Muscle layer of duodenum (tissue), 2 donors: ENCODE measurements at regions not wholly inside any gene's neighbourhood (a gene's known extent, or its start where the extent isn't known, plus 50 kb on each side); places are given as distances from the start of the nearest gene placed in this dataset.
"Not testable (repeated sequence)": the region's sequence is repeated elsewhere in the genome, so short reads cannot be mapped to it uniquely, and the experiment has no call there.

Experiments used
- H3K27ac ChIP-seq: one replicate; pipeline ENCODE4 v1.7.0; 2013; ENCODE audit warnings: mild to moderate bottlenecking, low read length
- H3K27me3 ChIP-seq: one replicate; pipeline ENCODE4 v1.7.0; 2013; ENCODE audit warnings: low read depth, mild to moderate bottlenecking, control low read depth, low read length
- H3K36me3 ChIP-seq, 2 donors: one replicate each; pipeline ENCODE4 v1.7.0; 2013; ENCODE audit warnings: low read length in 2 of 2, control low read depth in 1 of 2, mild to moderate bottlenecking in 1 of 2; ENCODE audit not compliant: insufficient read depth in 2 of 2, control insufficient read depth in 1 of 2
- H3K4me1 ChIP-seq, 2 donors: one replicate each; pipeline ENCODE4 v1.7.0; 2013; ENCODE audit warnings: low read length in 2 of 2, mild to moderate bottlenecking in 2 of 2, control low read depth in 1 of 2, moderate library complexity in 1 of 2; ENCODE audit not compliant: insufficient read depth in 2 of 2, control insufficient read depth in 1 of 2
- H3K4me3 ChIP-seq, 2 donors: one replicate each; pipeline ENCODE4 v1.7.0; 2013; ENCODE audit warnings: low read length in 2 of 2, low read depth in 1 of 2, mild to moderate bottlenecking in 1 of 2
- H3K9me3 ChIP-seq, 2 donors: one replicate each; pipeline ENCODE4 v1.7.0; 2013; ENCODE audit warnings: low read length in 2 of 2, control low read depth in 1 of 2, mild to moderate bottlenecking in 1 of 2; ENCODE audit not compliant: control insufficient read depth in 1 of 2
- donor health status: healthy.

- not testable (repeated sequence) for H3K36me3 ChIP-seq, H3K4me1 ChIP-seq, H3K4me3 ChIP-seq, H3K27ac ChIP-seq, H3K27me3 ChIP-seq
- H3K9me3 ChIP-seq = peaks cover 0 to 49% of the 10 kb centered on the region in 2 donors
These were observed 133.5 kb upstream of the TPTE start for GRCh38 chr21:10387692-10388450.

- H3K4me1 ChIP-seq, H3K36me3 ChIP-seq, H3K27ac ChIP-seq, H3K4me3 ChIP-seq, H3K27me3 ChIP-seq: not testable (repeated sequence)
- peaks cover 0 to 48% of the 10 kb centered on the region in 2 donors for H3K9me3 ChIP-seq
These were observed 132.8 kb upstream of the TPTE start for GRCh38 chr21:10388625-10389024.

GRCh38 chr21:10392301-10392700, 129.1 kb upstream of the TPTE start:
- H3K9me3 ChIP-seq = peaks cover 0 to 24% of the 10 kb centered on the region in 2 donors
- not testable (repeated sequence) for H3K27me3 ChIP-seq, H3K36me3 ChIP-seq, H3K27ac ChIP-seq, H3K4me3 ChIP-seq, H3K4me1 ChIP-seq

- not testable (repeated sequence) for H3K27ac ChIP-seq, H3K27me3 ChIP-seq, H3K4me3 ChIP-seq, H3K4me1 ChIP-seq, H3K9me3 ChIP-seq, H3K36me3 ChIP-seq
These were observed 125.4 kb upstream of the TPTE start for GRCh38 chr21:10395963-10396362.

GRCh38 chr21:10397495-10397915, 123.9 kb upstream of the TPTE start:
- H3K27ac ChIP-seq, H3K36me3 ChIP-seq, H3K4me3 ChIP-seq, H3K4me1 ChIP-seq, H3K27me3 ChIP-seq: not testable (repeated sequence)
- H3K9me3 ChIP-seq = peaks cover 0 to 10% of the 10 kb centered on the region in 2 donors

GRCh38 chr21:10398692-10399489, 122.5 kb upstream of the TPTE start:
- not testable (repeated sequence) for H3K36me3 ChIP-seq, H3K27me3 ChIP-seq, H3K4me1 ChIP-seq, H3K27ac ChIP-seq, H3K4me3 ChIP-seq
- H3K9me3 ChIP-seq = peaks cover 0 to 20% of the 10 kb centered on the region in 2 donors

GRCh38 chr21:10400622-10401361, 120.6 kb upstream of the TPTE start:
- peaks cover 0 to 33% of the 10 kb centered on the region in 2 donors for H3K9me3 ChIP-seq

GRCh38 chr21:10402461-10402860, 118.9 kb upstream of the TPTE start:
- not testable (repeated sequence) for H3K27ac ChIP-seq, H3K36me3 ChIP-seq, H3K4me1 ChIP-seq, H3K27me3 ChIP-seq
- Histone ChIP-seq H3K4me3 (peak overlapping the region in 1 of 2 donors; percentile 12), H3K9me3 (peaks cover 0 to 33% of the 10 kb centered on the region in 2 donors)

More at GRCh38 chr21:10400622-10401361, 120.6 kb upstream of the TPTE start:
- not testable (repeated sequence) for H3K4me1 ChIP-seq, H3K36me3 ChIP-seq, H3K27ac ChIP-seq, H3K4me3 ChIP-seq, H3K27me3 ChIP-seq

- H3K36me3 ChIP-seq, H3K4me1 ChIP-seq, H3K27ac ChIP-seq, H3K27me3 ChIP-seq: not testable (repeated sequence)
- Histone ChIP-seq H3K9me3 (peaks cover 0 to 30% of the 10 kb centered on the region in 2 donors), H3K4me3 (peak overlapping the region in 1 of 2 donors; percentile 34)
These were observed 116.1 kb upstream of the TPTE start for GRCh38 chr21:10405331-10405730.

- H3K4me3 ChIP-seq, H3K4me1 ChIP-seq, H3K27ac ChIP-seq, H3K27me3 ChIP-seq, H3K36me3 ChIP-seq: not testable (repeated sequence)
- peaks cover 0 to 20% of the 10 kb centered on the region in 2 donors for H3K9me3 ChIP-seq
These were observed 111.6 kb upstream of the TPTE start for GRCh38 chr21:10409786-10410185.

GRCh38 chr21:10410354-10410929, 110.9 kb upstream of the TPTE start:
- not testable (repeated sequence) for H3K4me1 ChIP-seq, H3K27ac ChIP-seq, H3K27me3 ChIP-seq, H3K36me3 ChIP-seq, H3K4me3 ChIP-seq
- H3K9me3 ChIP-seq = peaks cover 0 to 15% of the 10 kb centered on the region in 2 donors
